Gastroesophageal sphincter (tissue), 3 donors: ENCODE measurements at regions not wholly inside any gene's neighbourhood (a gene's known extent, or its start where the extent isn't known, plus 50 kb on each side); places are given as distances from the start of the nearest gene placed in this dataset.

Experiments used
- CTCF ChIP-seq, 4 experiments: fragments of 200-600 bp in 2 of 4; fragments of 450-650 bp in 2 of 4; sonication (generic) in 1 of 4; IDR thresholded peaks; one replicate each; pipeline ENCODE4 v1.5.1; 2017 to 2019; ENCODE audit warnings: antibody characterized with exemption in 4 of 4, mild to moderate bottlenecking in 2 of 4, moderate library complexity in 2 of 4
- POLR2AphosphoS5 ChIP-seq: sonication (generic); formaldehyde crosslinking; IDR thresholded peaks from one replicate; pipeline ENCODE4 v1.6.1; 2017; ENCODE audit warnings: antibody characterized with exemption

GRCh38 chrX:55143621-55144020 lies 54.8 kb downstream of the PAGE2 start:
- TF ChIP-seq CTCF (IDR thresholded peaks at IDR 0.05) (no peak), POLR2AphosphoS5 (no peak)
